H9 (cell line): ENCODE measurements at regions not wholly inside any gene's neighbourhood (a gene's known extent, or its start where the extent isn't known, plus 50 kb on each side); places are given as distances from the start of the nearest gene placed in this dataset.

ENCODE experiments used
- DNase-seq: peaks from one replicate; pipeline ENCODE4 v3.0.0-alpha.2; 2017
- H2AFZ ChIP-seq: one replicate; pipeline ENCODE4 v1.6.1; 2013; ENCODE audit warnings: mild to moderate bottlenecking, low read length, control low read depth, moderate library complexity
- H2AK5ac ChIP-seq: 2 replicates; pipeline ENCODE4 v1.6.1; 2013; ENCODE audit warnings: low read length, control low read depth, mixed read lengths; ENCODE audit not compliant: insufficient read length
- H2BK120ac ChIP-seq: one replicate; pipeline ENCODE4 v1.6.1; 2013; ENCODE audit warnings: low read depth, mild to moderate bottlenecking, low read length, control low read depth, inconsistent platforms; ENCODE audit not compliant: poor library complexity, severe bottlenecking
- H2BK12ac ChIP-seq: 2 replicates; pipeline ENCODE4 v1.6.1; 2013; ENCODE audit warnings: low read length, control low read depth, mixed read lengths, low read depth; ENCODE audit not compliant: insufficient read length
- H2BK15ac ChIP-seq: 2 replicates; pipeline ENCODE4 v1.6.1; 2013; ENCODE audit warnings: low read depth, low read length, control low read depth
- H2BK20ac ChIP-seq: one replicate; pipeline ENCODE4 v1.6.1; 2013; ENCODE audit warnings: low read depth, mild to moderate bottlenecking, low read length, control low read depth, inconsistent platforms; ENCODE audit not compliant: poor library complexity, severe bottlenecking
- H2BK5ac ChIP-seq: 2 replicates; pipeline ENCODE4 v1.6.1; 2013; ENCODE audit warnings: low read length, control low read depth, mixed read lengths; ENCODE audit not compliant: insufficient read length
- H3K14ac ChIP-seq: 2 replicates; pipeline ENCODE4 v1.6.1; 2013; ENCODE audit warnings: low read length, control low read depth; ENCODE audit not compliant: insufficient read depth
- H3K18ac ChIP-seq: 2 replicates; pipeline ENCODE4 v1.6.1; 2013; ENCODE audit warnings: low read depth, mild to moderate bottlenecking, mixed read lengths, low read length, control low read depth; ENCODE audit not compliant: insufficient read length
- H3K23ac ChIP-seq: 2 replicates; pipeline ENCODE4 v1.6.1; 2013; ENCODE audit warnings: low read length, control low read depth, mixed read lengths, low read depth; ENCODE audit not compliant: insufficient read length
- H3K23me2 ChIP-seq: 2 replicates; pipeline ENCODE4 v1.6.1; 2013; ENCODE audit warnings: low read depth, mild to moderate bottlenecking, mixed read lengths, low read length, control low read depth; ENCODE audit not compliant: insufficient read length, poor library complexity, severe bottlenecking
- H3K27ac ChIP-seq: 2 replicates; pipeline ENCODE4 v1.5.1; 2013; ENCODE audit warnings: low read length, control low read depth, mixed read lengths, low read depth; ENCODE audit not compliant: insufficient read length
- H3K27me3 ChIP-seq: 2 replicates; pipeline ENCODE4 v1.6.1; 2013; ENCODE audit warnings: low read length, control low read depth, inconsistent platforms; ENCODE audit not compliant: insufficient read depth
- H3K4ac ChIP-seq: 2 replicates; pipeline ENCODE4 v1.6.1; 2013; ENCODE audit warnings: low read depth, mild to moderate bottlenecking, control low read depth, inconsistent platforms, low read length, moderate library complexity
- H3K4me1 ChIP-seq: 2 replicates; pipeline ENCODE4 v1.6.1; 2013; ENCODE audit warnings: low read length, control low read depth, inconsistent platforms; ENCODE audit not compliant: insufficient read depth
- H3K4me2 ChIP-seq: 2 replicates; pipeline ENCODE4 v1.6.1; 2013; ENCODE audit warnings: low read length, control low read depth, mixed read lengths; ENCODE audit not compliant: insufficient read length, insufficient read depth
- H3K56ac ChIP-seq: 2 replicates; pipeline ENCODE4 v1.6.1; 2013; ENCODE audit warnings: low read depth, mild to moderate bottlenecking, mixed read lengths, low read length, control low read depth; ENCODE audit not compliant: insufficient read length
- H3K79me1 ChIP-seq: 2 replicates; pipeline ENCODE4 v1.6.1; 2013; ENCODE audit warnings: low read depth, mild to moderate bottlenecking, moderate library complexity, low read length, control low read depth, inconsistent platforms; ENCODE audit not compliant: insufficient read depth, poor library complexity, severe bottlenecking
- H3K79me2 ChIP-seq: 2 replicates; pipeline ENCODE4 v1.6.1; 2013; ENCODE audit warnings: low read length, control low read depth, inconsistent platforms; ENCODE audit not compliant: insufficient read depth
- H3K9ac ChIP-seq: 2 replicates; pipeline ENCODE4 v1.6.1; 2013; ENCODE audit warnings: low read length, control low read depth, mixed read lengths; ENCODE audit not compliant: insufficient read length; ENCODE audit errors: extremely low read depth
- H3K9me3 ChIP-seq: one replicate; pipeline ENCODE4 v1.6.1; 2013; ENCODE audit warnings: low read depth, low read length, inconsistent platforms; ENCODE audit not compliant: control insufficient read depth
- H3T11ph ChIP-seq: one replicate; pipeline ENCODE4 v1.6.1; 2013; ENCODE audit warnings: mild to moderate bottlenecking, low read length, control low read depth, inconsistent platforms
- H4K20me1 ChIP-seq: one replicate; pipeline ENCODE4 v1.6.1; 2013; ENCODE audit not compliant: control insufficient read depth, insufficient read length, insufficient read depth
- H4K5ac ChIP-seq: 2 replicates; pipeline ENCODE4 v1.6.1; 2013; ENCODE audit warnings: low read depth, mild to moderate bottlenecking, mixed read lengths, low read length, control low read depth; ENCODE audit not compliant: insufficient read length
- H4K8ac ChIP-seq: replicated peaks from 2 replicates; pipeline ENCODE4 v1.6.1; 2013; ENCODE audit warnings: low read length, control low read depth, mixed read lengths, low read depth; ENCODE audit not compliant: insufficient read length
- H4K91ac ChIP-seq: 2 replicates; pipeline ENCODE4 v1.6.1; 2013; ENCODE audit warnings: low read depth, mild to moderate bottlenecking, moderate library complexity, mixed read lengths, low read length, control low read depth; ENCODE audit not compliant: insufficient read length
- H3K27ac Mint-ChIP-seq, 3 experiments: 2 replicates in 2 of 3; 3 replicates in 1 of 3; pipeline ENCODE4 v1.8.0; 2020 to 2021; ENCODE audit warnings: mixed read lengths in 3 of 3, mild to moderate bottlenecking in 1 of 3, moderate library complexity in 1 of 3
- H3K27me3 Mint-ChIP-seq: 2 replicates; pipeline ENCODE4 v1.8.0; 2021; ENCODE audit warnings: low read depth, mild to moderate bottlenecking, moderate library complexity, mixed read lengths
- H3K36me3 Mint-ChIP-seq, 3 experiments: 2 replicates in 2 of 3; 3 replicates in 1 of 3; pipeline ENCODE4 v1.8.0; 2020 to 2021; ENCODE audit warnings: low read depth in 3 of 3, mixed read lengths in 3 of 3; ENCODE audit not compliant: insufficient read depth in 1 of 3
- H3K4me1 Mint-ChIP-seq, 2 experiments: 2 replicates each; pipeline ENCODE4 v1.8.0; 2020; ENCODE audit warnings: mixed read lengths in 2 of 2
- H3K4me3 Mint-ChIP-seq, 2 experiments: 2 replicates in 1 of 2; 3 replicates in 1 of 2; pipeline ENCODE4 v1.8.0; 2020 to 2021; ENCODE audit warnings: mild to moderate bottlenecking in 2 of 2, mixed read lengths in 2 of 2, moderate library complexity in 1 of 2
- H3K9me3 Mint-ChIP-seq, 2 experiments: 2 replicates in 1 of 2; 3 replicates in 1 of 2; pipeline ENCODE4 v1.8.0; 2020; ENCODE audit warnings: mild to moderate bottlenecking in 2 of 2, mixed read lengths in 2 of 2, moderate library complexity in 1 of 2
- CTCF ChIP-seq: fragments of 200-600 bp; sonication (generic); conservative IDR thresholded peaks from 3 replicates; pipeline ENCODE4 v1.8.0; 2021; ENCODE audit warnings: antibody characterized with exemption, mild to moderate bottlenecking
- WGBS: extraction: QIAGEN DNeasy Blood & Tissue Kit; methylation state at CpG from one replicate; pipeline ENCODE4 v1.1.7; 2013; ENCODE audit warnings: missing lambda C conversion rate, low lambda C conversion rate, mixed read lengths; ENCODE audit not compliant: insufficient read length; ENCODE audit errors: extremely low coverage; 5-methylcytosine and 5-hydroxymethylcytosine counted together

- H3K27me3 Mint-ChIP-seq = no peaks in the 10 kb centered on the region
- H4K8ac ChIP-seq = no peak overlapping the region
- WGBS = no CpG with 5 or more reads among the region's 4 CpGs
- no peak overlapping the region for H4K91ac ChIP-seq
- no peak overlapping the region for H3T11ph ChIP-seq
- H3K4ac ChIP-seq = no peak overlapping the region
- no peak overlapping the region for H3K27ac ChIP-seq
- no peaks in the 10 kb centered on the region for H3K9me3 Mint-ChIP-seq
- H2BK20ac ChIP-seq = no peak overlapping the region
- no peak overlapping the region for H3K18ac ChIP-seq
- no peak overlapping the region for H2BK12ac ChIP-seq
- no peak overlapping the region for H3K4me3 Mint-ChIP-seq
- no peak overlapping the region for H2BK120ac ChIP-seq
- H3K4me1 Mint-ChIP-seq = peaks cover 7 to 11% of the 10 kb centered on the region in 2 experiments
- no peak overlapping the region for H2BK15ac ChIP-seq
- no peak overlapping the region for H2AK5ac ChIP-seq
- no peak overlapping the region for H2BK5ac ChIP-seq
- no peak for TF ChIP-seq CTCF
- no peaks in the 10 kb centered on the region for H3K79me1 ChIP-seq
- no peak overlapping the region for H3K14ac ChIP-seq
- no peaks in the 10 kb centered on the region for H3K36me3 Mint-ChIP-seq
- no peak overlapping the region for H2AFZ ChIP-seq
- H3K27me3 ChIP-seq = no peaks in the 10 kb centered on the region
- no peaks in the 10 kb centered on the region for H3K9me3 ChIP-seq
- no peak overlapping the region for H3K23ac ChIP-seq
- no peak overlapping the region for H3K4me2 ChIP-seq
- H3K9ac ChIP-seq = no peak overlapping the region
- H4K5ac ChIP-seq = no peak overlapping the region
- H4K20me1 ChIP-seq = no peaks in the 10 kb centered on the region
- no peak for DNase-seq
- H3K27ac Mint-ChIP-seq = no peak overlapping the region
- no peak overlapping the region for H3K56ac ChIP-seq
- H3K79me2 ChIP-seq = no peaks in the 10 kb centered on the region
- no peaks in the 10 kb centered on the region for H3K4me1 ChIP-seq
- no peaks in the 10 kb centered on the region for H3K23me2 ChIP-seq
Measured at GRCh38 chr11:30772908-30773307, 186.8 kb upstream of the MPPED2 start.
